Stimulated activated CD8-positive, alpha-beta memory T cell treated with anti-CD3 and anti-CD28 coated beads, Interleukin-2, amount 100 ng/mL, for 48 hours (primary cell): ENCODE measurements at regions not wholly inside any gene's neighbourhood (a gene's known extent, or its start where the extent isn't known, plus 50 kb on each side); places are given as distances from the start of the nearest gene placed in this dataset.

Source experiments
- DNase-seq, 2 donors: peaks; one replicate each; pipeline ENCODE4 v3.0.0-alpha.2; 2020; ENCODE audit warnings: low read depth in 2 of 2

DNA sequence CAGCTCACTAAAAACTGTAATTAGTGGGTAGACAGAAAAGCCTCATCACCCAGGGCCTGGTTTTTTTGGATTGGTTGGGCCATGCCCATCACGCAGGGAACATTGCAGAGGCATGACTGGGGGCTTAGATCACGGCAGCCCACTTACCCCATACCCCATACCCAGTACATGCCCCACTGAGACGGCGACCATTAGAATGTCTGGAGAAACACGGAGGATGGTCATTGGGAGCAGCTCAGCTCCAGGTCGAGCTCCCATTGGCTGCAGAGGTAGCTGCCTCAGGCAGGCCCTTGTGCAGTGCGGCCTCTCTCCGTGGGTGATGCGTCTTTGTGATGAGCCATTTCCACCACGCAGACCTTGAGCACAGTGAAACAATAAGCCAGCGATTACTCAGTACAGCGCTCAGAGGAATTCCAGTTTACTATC is 204.0 kb downstream of the GADD45G start:
- no peak for DNase-seq

DNA sequence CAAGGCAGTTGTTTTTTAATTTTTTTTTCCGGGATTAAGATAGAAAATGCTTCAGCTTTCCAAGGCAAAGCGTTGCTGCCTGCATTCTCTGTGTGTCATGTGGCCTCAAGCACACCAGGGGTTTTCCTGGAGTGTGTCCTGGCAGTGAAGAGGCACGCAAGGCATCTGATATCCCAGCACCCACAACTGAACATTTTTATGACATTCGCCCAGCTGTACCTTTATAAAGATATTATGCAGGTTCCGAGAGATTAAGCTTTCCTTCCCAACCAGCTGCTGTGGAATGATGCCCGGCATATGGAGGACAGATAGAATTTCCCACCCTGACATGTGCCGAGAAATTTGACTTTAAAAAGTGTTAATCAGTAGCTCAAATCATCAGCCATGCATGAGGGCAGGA is 205.6 kb downstream of the GADD45G start:
- no peak for DNase-seq

- DNase-seq, result no peak
Measured at GRCh38 chr9:89811356-89811755, 206.5 kb downstream of the GADD45G start.

GRCh38 chr9:89811886-89812450 is 207.2 kb downstream of the GADD45G start:
- DNase-seq, result no peak

- no peak for DNase-seq
Measured at GRCh38 chr9:89812556-89813181, 207.9 kb downstream of the GADD45G start.

DNA sequence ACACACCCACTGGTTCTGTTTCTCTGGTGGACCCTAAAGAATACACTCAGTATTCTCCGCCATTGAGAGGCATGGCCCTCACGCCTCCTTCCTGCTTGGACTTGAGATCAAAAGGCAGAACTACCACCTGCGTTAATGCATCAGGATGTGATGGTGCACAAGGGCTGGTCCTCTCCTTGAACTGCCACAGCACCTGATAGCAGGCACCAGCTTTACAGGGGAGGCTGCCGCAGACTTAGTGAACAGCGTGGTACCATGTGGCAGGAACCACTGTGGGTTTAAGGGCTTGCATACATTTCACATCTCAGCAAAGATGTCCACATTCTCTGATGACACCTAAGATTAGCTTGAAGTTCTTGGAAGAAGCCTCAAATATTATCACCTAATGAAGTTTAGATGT is 208.7 kb downstream of the GADD45G start:
- no peak for DNase-seq

DNA sequence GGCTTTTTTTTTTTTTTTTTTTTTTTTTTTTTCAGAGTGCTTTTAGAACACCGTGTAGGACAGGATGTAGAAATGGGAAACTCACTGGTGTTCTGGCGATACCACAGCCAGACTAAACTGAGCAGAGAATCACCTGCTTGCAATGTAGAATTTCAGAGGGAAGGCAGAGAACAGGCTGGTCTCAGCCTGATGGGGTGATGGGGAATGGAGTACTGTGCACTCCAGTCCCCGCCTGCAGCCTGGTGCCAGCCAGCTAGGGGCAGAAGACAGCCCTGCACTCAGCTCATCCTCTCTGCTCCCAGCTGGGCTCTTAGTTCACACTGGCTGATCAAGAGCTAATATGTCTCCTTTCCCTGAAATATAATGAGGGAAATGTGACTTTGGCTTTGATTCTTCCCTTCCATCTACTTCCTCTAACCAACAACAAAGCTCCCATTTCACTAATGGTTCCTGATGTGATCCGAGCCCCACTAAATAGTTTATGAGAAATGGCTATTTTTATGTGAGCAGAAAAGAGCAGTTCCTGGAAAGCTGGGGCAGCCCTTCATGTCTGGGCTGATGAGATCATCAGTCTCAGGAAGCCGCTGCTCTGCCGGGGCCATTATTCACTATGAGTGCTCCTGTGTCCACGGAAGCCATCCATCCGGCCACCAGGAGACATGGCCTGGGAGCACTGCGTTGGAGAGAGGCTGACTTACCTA is 209.7 kb downstream of the GADD45G start:
- DNase-seq, result no peak

- no peak for DNase-seq
Measured at GRCh38 chr9:89815061-89815902, 210.5 kb downstream of the GADD45G start.

DNA sequence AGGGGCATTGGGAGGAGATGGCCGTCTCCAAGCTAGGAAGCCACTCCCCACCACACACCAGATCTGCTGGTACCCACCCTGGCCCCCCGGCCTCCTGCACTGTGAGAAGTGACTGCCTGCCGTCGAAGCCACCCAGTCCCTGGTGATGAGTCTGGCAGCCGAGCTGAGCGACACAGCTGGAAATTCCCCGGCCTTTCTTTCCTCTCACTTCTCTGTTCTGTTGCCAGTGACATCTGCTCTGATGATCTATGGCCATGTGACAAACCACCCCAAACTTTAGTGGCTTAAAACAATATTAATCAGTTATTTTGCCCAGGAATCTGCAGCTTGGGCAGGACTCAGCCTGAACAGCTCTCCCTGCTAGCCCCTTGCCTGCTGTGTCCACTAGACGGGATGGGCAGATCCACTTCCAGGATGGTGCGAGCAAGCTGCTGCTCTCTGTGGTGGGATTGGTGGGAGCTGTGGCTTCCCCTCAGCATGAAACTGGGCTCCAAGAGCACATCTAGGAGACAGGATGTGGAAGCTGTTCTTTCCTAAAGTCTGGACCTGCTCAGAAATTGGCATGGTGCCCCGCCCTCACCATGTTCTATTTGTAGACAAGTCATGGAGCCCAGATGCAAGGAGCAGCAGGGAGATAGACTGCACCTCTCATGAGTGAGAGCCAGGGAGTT is 211.2 kb downstream of the GADD45G start:
- no peak for DNase-seq

DNA sequence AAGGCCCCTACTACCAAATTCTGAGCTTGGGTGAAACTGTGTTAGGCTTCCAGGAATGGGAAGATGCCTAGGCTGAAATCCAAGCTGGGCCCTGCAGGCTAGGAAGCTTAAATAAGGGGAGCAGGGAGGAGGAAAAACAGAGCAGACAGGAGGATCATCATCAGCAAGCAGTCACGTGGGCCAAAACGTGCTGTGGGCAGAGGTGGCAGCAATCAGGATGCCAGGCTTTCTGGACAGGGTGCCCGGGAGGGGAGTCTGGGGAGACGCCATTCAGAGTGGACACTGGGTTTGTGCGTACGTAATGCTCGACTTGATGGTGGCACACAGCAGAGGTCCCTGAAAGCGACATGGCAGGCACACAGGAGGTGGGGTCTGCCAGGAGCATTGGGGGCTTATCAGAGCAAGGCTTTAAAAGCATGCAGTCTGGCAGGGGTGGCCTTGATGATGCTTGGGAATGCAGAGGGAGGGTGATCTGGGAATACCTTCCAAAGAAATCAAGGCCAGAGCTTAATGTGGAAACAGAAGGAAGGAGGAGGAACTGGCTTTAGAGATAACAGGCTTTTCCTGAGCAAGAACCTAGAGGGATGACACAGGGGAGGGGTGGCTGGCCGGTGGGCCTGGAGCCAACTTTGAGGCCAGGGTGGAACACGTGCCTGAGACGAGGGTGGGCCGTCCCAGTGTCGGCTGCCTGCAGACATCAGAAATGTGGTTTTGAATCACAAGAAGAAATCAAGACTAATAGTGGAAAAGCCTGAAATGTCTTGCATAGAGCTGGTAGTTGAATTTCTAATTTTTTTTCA is 212.5 kb downstream of the GADD45G start:
- DNase-seq, result no peak

GRCh38 chr9:89820337-89820736 is 215.5 kb downstream of the GADD45G start:
- no peak for DNase-seq

DNA sequence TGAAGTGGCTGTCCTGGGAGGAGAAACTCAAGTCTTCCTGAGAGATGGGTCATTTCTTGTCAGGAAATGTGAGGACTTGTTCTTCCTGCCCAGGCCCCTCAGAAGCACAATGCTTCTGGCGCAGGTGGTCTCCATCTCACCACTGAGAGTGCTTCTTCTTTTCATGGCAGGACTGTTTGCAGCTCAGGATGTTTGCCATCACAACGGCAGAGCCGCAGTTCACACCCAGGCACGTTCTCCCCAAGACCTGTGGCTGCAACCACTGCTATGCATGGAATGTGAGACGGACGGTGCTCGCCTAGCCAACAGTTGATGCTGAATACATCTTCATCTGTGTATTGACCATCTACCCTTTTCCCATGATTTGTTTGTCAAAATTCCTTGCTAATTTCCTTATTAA is 216.3 kb downstream of the GADD45G start:
- DNase-seq, result no peak

DNA sequence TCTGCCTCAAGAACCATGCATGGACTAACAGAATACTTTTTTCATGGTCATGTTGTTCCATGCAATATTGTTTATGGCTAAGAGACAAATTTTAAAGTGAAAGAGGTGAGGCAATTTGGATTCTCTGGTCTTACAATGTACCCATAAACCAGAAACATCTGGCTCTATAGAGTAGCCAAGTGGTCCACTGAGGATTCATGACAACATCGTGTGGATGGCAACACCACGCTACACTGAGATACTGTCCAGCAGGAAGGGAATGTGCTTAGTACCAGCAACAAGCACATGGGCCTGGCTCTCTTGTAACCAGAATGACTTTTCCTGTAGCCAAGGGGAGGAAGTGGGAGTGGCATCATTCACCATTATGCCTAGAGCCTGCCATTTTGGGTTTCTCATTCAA is 218.2 kb downstream of the GADD45G start:
- DNase-seq, result no peak

- no peak for DNase-seq
Measured at GRCh38 chr9:89825669-89826068, 220.9 kb downstream of the GADD45G start.

GRCh38 chr9:89826186-89826585 is 221.4 kb downstream of the GADD45G start:
- no peak for DNase-seq

GRCh38 chr9:89829346-89829745 is 224.5 kb downstream of the GADD45G start:
- DNase-seq, result no peak

DNA sequence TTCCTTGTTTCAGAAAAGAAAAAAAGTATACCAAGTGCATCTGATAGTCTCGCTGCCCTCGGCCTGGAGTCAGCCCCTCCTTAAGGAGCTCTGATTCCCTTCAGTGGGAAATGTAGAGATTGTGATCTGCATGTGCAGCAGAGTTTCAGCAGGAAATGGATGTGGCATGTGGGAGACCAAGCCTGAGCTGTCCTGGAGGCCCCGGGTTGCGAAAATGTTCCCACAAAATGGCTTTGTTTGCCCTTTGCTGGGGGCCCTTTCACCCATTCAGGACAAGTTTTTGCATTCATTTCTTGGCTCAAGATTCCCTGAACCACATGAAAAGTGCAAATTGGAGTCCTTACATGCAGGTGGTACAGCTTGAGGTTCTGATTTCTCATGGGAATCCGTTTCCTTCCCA is 230.9 kb downstream of the GADD45G start:
- no peak for DNase-seq

- no peak for DNase-seq
Measured at GRCh38 chr9:89837162-89837933, 232.5 kb downstream of the GADD45G start.

GRCh38 chr9:89837934-89838310 is 233.1 kb downstream of the GADD45G start:
- no peak for DNase-seq

DNA sequence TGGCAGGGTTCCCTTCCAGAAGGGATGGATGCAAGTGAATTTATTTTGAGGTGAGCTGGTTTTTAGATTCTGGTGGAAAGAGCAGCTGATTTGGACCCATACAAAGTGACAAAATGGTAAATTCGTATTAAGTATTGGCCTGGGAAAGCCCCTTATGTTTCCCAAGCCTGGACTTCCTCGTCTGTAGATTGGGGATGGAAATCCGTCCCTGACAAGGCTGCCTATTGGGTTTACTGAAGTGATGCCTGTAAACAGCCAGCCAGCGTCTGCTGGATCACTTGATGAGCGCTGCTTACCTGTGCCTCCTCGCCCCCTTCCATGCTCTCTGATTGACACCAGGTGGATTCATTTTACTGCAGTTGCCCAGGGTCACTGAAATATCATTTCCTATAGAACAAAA is 233.8 kb downstream of the GADD45G start:
- DNase-seq, result no peak
